Hepatic stellate cell (primary cell): ENCODE measurements at regions not wholly inside any gene's neighbourhood (a gene's known extent, or its start where the extent isn't known, plus 50 kb on each side); places are given as distances from the start of the nearest gene placed in this dataset.
A peak's percentile ranks its signal among the peaks of the same experiment; 100 is the strongest.

Source experiments
- DNase-seq: peaks from one replicate; pipeline ENCODE4 v3.0.0; 2011; ENCODE audit warnings: low spot score

GRCh38 chr12:4969405-4969804 is 59.7 kb downstream of the KCNA1 start:
- no peak for DNase-seq

GRCh38 chr12:4974217-4974616 is 64.5 kb downstream of the KCNA1 start:
- DNase-seq: no peak

GRCh38 chr12:4975574-4975973 is 65.9 kb downstream of the KCNA1 start:
- DNase-seq: peak; percentile 16

- no peak for DNase-seq
Measured at GRCh38 chr12:4977102-4977501, 66.6 kb upstream of the KCNA5 start.

GRCh38 chr12:4978737-4979136 is 64.9 kb upstream of the KCNA5 start:
- DNase-seq: no peak

- no peak for DNase-seq
Measured at GRCh38 chr12:4979737-4980136, 63.9 kb upstream of the KCNA5 start.

- no peak for DNase-seq
Measured at GRCh38 chr12:4984344-4984743, 59.3 kb upstream of the KCNA5 start.

GRCh38 chr12:4984971-4985370 is 58.7 kb upstream of the KCNA5 start:
- no peak for DNase-seq

GRCh38 chr12:4985820-4986219 is 57.9 kb upstream of the KCNA5 start:
- no peak for DNase-seq

- no peak for DNase-seq
Measured at GRCh38 chr12:4987076-4988046, 56.3 kb upstream of the KCNA5 start.

GRCh38 chr12:4991373-4991772 is 52.3 kb upstream of the KCNA5 start:
- DNase-seq: no peak

GRCh38 chr12:4991801-4992200 is 51.9 kb upstream of the KCNA5 start:
- no peak for DNase-seq

GRCh38 chr12:4992871-4993270 is 50.8 kb upstream of the KCNA5 start:
- no peak for DNase-seq
